ENCODE measurements at regions not wholly inside any gene's neighbourhood (a gene's known extent, or its start where the extent isn't known, plus 50 kb on each side); places are given as distances from the start of the nearest gene placed in this dataset.
"Not testable (repeated sequence)": the region's sequence is repeated elsewhere in the genome, so short reads cannot be mapped to it uniquely, and the experiment has no call there.

DNA sequence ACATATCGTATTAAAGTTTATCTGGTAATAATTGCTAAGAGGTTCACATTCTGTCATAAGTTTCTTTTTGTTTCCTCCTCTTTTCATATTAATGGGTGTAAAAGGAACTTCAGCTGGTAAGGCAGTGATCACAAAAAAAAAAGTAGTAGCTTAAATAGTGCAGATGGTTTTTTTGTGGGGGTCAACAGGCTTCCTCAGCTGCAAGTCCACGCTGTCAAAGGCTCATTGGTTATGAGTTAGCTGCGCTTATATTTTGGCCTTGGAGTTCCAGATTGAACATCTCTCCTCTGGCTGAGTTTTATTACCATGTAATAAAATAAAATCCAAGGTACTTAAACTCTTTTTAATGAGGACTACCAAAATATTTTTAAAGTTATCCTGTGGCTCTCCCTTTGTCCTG lies 277.0 kb upstream of the ZEB2 start:
- DNase-seq: no peak

DNA sequence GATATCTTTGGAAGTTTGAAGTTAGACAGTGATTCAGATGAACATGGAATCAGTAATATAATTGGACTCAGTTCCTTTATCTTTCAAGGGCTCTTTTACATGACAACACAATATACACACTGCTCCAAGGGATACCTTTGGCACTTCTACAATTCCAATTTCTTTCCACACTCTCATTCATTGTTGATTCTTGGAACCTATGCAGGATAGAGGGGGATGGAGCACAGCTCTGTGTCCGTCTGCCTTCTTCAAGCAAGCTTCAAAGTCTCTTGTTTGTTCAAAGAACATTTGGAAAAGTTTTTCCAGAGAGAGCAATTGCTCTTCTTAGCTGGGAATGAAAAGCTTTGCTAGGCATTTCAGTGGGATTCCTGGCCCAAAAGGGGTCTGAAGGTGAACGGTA lies 276.2 kb upstream of the ZEB2 start:
- no peak for DNase-seq

DNA sequence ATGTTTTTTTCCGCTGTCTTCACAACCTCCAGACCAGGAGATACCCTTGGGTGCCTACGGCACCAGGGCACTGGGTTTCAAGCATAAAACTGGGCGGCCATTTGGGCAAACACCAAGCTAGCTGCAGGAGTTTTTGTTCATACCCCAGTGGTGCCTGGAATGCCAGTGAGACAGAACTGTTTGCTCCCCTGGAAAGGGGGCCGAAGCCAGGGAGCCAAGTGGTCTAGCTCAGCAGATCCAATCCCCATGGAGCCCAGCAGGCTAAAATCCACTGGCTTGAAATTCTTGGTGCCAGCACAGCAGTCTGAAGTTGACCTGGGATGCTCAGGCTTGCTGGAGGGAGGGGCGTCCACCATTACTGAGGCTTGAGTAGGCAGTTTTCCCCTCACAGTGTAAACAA lies 265.3 kb upstream of the ZEB2 start:
- no peak for DNase-seq

DNA sequence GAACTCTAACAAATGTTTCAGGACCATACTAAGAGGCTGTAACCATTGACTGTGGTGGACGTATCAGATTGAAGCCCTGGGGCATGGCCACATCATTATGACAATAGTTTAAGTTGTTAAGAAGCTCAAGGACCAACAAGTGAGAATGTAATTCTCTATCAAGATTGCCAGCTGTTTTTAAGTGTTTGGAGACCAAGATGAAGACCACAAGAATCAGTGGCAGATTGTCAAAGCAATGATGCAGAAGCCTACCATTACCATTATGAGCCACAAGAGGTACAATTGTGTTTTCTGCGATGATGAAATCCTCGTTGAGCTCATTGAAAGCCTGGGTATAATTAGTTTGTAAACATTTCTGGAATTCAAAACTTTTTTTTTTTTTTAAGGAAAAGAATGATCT lies 261.1 kb upstream of the ZEB2 start:
- DNase-seq: no peak

DNA sequence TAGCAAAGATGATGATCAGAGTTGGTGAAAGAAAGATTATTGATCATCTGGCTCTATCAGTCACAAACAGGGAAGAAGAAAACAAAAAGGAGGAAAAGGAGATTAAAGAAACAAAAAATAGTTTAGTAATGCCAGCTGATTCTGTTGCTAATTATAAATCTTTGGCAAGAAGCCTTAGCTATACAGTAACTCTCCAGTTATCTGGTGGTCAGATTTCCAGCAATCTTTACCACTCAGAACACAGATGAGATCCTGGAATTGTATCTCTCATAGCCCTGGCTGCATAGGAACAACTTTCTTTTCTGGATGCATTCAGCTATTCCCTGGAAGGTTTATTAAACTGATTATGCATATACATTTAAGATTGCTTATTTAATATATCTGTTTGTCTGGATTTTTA lies 256.8 kb upstream of the ZEB2 start:
- DNase-seq: no peak

DNA sequence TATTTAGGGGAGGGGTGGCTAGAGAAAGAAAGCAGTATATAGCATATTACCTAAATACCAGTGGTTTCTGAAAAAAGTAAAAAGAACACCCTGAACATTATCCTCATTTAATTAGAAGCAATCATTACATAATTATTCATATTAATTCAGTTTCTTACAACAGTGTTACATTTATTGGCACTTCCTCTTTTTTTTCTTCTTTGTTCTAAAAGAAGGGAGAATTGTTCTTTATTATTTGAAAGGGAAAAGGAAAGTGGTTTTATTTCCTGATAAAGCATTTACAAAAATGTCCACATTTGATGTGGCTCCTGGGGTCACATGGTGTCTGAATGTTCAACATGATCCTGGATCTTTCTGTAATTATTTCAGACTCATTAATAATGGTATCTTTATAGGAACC lies 254.9 kb upstream of the ZEB2 start:
- peak in 2 of 3 donors; percentile 36 to 50 for DNase-seq

DNA sequence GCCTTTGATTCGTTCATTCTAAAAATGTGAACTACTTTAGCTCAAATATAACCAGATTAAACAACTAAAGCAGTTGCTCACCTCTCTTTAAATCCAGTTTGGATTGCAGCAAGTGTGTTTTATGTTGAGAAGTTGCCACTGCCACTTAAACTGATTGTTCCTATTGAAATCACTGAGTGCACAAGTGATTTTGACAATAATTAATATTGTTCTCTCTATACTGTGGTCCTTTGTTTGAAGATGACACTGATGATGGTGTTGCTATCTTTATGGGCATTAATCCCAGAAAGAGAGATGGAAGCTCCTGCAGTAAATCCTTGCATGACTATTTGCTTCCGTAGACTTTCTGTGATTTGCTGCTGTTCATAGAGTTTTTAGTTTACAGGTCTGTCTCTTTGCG lies 251.4 kb upstream of the ZEB2 start:
- DNase-seq: no peak

DNA sequence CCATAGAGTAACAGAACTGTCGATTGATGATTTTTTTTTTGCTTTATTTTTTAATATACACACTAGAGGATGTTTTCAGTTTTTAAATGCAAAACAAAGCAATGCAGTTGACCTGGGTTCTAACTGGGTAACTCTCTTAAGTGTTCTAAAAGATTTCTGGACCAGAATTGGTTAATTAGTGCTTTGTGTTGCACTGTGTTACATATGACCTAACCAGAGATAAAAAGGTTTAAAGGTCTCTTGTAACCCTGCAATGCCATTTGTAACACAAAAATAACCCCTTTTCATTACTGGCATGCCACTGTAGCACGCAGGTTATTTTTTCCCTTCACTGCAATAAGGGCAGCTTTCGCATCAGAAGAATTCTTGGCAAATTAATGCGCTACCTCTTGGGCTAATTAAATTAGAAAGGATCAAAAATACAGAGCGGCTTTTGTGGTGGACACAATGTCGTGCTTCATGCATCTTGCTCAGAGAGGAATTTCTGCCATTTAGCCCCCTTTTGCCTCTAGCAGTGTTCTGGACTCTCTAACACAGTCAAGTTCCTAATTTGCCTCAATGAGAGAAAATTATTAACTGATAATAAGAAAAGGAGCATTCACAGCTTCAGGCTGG lies 250.8 kb upstream of the ZEB2 start:
- no peak for DNase-seq

DNA sequence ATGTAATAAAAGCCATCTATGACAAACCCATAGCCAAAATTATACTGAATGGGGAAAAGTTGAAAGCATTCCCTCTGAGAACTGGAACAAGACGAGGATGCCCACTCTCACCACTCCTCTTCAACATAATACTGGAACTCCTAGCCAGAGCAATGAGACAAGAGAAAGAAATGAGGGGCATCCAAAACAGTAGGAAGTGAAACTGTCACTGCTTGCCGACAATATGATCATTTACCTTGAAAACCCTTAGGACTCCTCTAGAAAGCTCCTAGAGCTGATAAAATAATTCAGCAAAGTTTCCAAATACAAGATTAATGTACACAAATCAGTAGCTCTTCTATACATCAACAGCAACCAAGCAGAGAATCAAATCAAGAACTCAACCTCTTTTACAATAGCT lies 241.0 kb upstream of the ZEB2 start:
- not testable (repeated sequence) for DNase-seq

DNA sequence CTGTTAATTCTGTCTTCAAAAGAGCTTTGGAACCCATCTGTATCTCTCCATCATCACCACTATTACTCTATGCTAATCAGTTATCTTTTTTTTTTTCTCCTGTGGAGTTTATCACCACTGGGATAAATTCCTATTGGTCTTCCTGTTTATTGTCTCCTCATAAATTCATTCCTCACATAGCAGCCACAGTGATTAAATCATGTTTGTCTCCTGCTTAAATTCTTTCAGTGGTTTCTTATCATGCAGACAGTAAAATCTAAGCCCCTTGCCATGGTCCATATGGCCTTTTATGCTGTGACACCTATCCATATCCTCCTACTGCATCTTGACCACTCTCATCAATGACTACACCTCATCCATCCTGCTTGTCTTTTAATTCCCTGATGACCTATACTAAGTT lies 239.8 kb upstream of the ZEB2 start:
- DNase-seq: no peak

DNA sequence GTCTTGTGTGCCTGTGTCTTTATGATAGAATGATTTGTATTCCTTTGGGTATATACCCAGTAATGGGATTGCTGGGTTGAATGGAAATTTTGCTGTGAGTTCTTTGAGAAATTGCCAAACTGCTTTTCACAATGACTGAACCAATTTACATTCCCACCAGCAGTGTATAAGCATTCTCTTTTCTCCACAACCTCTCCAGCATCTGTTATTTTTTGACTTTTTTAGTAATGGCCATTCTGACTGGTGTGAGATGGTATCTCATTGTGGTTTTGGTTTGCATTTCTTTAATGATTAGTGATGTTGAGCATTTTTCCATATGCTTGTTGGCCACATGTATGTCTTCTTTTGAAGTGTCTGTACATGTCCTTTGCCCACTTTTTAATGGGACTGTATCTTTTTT lies 238.3 kb upstream of the ZEB2 start:
- not testable (repeated sequence) for DNase-seq

DNA sequence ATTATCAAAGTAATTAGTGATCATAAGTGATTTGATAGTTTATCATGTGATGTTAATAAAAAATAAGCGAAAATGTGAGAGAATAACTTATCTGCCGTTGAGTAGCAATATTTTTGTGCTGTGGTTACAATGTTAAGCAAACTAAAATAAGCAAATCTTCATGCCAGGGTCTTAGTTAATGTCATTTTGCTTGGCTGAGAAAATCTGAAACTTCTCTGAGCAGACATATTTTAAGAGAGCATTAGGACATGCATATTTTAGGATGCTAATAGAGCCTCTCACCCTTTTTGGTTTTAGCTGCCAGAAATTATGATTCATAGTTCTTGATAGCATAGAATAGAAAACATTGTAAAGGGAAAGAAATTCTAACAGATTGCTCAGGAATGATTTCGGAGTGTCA lies 233.5 kb upstream of the ZEB2 start:
- DNase-seq: no peak

DNA sequence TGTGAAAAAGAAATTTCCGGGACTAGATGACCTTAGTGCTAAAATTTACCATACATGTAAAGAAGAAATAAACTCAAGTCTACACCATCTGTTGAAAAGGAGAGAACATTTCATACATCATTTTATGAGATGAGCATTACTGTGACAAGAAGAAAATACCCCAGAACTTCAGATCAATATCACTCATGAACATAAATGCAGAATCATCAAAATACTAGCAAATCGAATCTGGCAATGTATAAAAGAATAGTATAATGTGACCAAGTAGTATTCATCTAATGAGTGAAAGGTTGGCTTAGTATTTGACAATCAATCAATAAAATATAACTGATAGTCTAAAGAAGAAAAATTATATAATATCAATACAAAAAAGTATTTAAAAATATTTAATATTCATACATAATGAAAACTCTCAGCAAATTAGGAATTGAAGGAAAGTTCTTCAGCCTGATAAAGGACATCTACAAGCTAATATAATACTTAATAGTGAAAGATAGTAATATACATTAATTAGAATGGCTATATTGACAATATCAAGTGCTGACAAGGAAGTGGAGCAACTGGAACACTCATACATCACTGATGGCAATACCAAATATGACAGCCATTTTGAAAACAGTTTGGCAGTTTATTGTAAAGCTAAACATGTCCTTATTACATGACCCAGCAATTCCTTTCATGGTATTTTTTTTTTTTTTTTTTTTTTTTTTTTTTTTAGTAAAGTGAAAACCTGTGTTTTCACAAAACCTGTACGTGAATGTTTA lies 231.4 kb upstream of the ZEB2 start:
- no peak for DNase-seq

DNA sequence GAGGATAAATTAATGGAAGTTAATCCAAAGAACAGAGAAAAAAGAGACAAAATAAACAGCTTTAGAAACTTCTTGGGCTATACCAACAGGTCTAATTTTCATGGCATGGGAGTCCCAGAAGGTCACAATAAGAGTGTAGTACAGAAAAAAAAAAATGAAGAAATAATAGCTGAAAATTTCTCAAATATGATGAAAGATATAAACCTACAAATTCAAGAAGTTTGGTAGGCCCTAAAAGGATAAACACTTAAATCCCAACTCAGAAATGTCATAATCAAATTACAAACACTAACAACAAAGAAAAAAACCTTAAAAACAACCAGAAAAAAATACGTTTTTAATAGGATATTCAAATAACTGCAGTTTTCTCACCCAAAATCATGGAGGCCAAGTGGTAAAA lies 229.3 kb upstream of the ZEB2 start:
- DNase-seq: no peak

DNA sequence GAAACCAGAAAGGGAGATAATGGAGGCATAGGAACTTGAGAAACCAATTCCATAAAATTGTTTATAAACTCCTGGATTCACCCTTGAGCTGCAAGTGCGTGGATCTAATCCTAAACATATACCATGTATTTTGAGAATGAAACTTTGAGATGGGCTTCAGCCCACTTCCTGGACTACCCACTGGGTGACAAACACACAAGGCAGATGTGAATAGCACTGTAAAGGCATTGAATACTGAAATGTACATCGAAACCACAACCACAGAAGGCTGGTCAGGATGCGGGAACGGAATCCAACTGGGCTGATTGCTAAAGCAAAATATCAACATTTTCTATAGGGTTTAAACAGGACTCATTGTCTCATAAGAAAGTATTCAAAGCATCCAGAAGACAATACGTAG lies 228.5 kb upstream of the ZEB2 start:
- no peak for DNase-seq

DNA sequence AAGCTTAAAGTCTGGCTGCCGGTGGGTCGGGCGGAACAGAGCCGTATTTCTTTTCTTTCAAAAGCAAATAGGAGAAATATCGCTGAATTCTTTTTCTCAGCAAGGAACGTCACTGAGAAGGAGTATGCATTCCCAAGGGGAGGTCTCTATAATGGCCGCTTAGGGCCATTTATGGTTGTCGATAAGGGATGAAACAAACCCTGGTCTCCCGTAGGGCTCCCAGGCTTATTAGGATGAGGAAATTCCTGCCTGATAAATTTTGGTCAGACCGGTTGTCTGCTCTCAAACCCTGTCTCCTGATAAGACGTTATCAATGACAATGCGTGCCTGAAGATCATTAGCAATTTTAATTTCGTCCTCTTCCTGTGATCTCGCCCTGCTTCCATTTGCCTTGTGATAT lies 227.7 kb upstream of the ZEB2 start:
- no peak for DNase-seq

DNA sequence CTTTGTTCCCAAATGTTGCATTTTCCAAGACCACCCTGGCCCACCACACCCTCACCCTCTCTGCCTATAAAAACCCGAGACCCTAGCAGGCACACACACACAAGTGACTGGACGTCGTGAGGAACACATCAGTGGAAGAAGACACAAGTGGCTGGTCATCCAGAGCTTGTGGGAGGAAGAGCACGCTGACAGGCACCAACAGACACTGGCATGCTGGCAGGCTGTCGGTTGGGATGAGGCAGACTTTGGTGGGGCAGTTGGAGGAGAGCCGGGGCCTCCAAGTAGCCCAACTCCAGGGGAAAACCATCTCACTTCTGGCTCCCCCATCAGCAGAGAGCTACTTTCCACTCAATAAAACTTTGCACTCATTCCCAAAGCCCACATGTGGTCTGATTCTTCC lies 225.5 kb upstream of the ZEB2 start:
- DNase-seq: no peak

DNA sequence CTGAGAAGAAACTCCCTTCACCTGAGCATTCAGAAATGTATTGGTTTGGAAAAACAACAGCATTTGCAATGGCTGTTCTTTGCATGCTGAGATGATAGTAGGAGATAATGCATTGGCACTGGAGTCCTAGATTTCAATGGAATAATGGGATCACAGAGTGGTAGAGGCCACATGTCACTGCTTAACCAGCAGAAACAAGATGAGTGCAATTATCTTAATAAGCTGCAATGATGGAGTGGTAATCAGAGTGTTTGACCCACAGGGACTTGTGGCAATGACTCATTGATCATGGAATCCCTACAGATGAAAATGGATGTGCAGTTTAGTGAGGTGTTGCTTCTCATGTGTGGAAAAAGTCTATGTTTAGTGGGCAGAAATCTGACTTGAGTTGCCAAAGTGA lies 218.8 kb upstream of the ZEB2 start:
- no peak for DNase-seq

DNA sequence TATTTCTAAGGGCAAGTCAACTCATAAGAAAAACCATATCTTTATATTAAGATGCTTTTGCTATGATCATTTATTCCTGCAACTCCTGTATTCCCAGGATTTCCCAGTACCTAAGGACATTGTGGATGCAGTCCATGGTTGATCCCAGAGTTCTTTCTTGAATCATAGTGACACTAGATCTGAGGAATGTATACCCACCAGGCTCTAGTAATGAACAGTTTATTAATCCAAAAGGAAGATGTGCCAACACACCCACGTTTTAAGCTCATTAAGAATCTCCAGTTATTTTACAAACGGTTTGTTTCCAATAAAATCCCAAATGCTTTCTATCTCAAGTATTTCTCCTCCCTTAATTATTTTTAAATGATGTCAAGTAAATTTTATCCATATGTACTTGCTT lies 210.8 kb upstream of the ZEB2 start:
- no peak for DNase-seq

DNA sequence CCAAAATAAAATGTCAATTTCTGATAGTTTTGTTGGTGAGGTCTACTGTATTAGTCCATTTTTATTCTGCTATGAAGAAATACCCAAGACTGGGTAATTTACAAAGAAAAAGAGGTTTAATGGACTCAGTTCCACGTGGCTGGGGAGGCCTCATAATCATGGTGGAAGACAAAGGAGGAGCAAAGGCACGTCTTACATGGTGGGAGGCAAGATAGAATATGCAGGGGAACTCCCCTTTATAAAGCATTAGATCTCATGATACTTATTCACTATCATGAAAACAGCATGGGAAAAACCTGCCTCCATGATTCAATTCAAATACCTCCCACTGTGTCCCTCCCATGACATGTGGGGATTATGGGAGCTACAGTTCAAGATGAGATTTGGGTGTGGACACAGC lies 204.5 kb upstream of the ZEB2 start:
- peak in 1 of 3 donors; percentile 21 for DNase-seq

DNA sequence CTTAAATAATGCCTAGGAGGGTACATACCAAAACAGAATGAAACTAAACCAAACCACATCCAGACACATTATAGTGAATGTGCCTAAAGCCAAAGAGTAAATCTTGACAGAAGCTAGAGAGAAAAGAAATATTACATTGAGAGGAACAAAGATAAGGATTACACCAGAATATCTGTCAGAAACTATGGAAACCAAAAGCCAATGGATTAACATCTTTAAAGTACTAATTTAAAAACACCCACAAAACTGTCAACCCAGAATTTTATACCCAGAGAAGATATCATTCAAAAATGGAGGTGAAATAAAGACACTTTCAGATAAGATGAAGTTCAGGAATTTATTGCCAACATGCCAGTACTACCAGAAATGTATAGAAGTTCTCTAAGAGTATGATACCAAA lies 198.5 kb upstream of the ZEB2 start:
- no peak for DNase-seq

DNA sequence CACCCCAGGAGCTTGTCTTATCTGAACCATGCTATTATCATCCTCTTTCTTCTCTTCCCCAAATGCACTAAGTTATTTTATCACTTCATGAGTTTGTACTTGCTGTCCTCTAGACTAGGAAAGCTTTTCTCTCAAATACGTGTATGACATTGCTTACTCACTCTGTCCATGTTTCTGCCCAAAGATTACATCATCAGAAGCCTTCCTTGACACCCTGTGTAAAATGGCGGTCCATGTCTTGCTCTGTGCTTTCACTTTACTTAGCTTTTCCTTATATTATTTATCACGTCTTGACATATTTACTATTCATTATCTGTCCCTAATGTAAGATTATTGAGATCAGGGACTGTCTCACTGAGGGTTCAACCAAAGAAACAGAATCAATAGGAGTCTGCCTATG lies 196.1 kb upstream of the ZEB2 start:
- no peak for DNase-seq

DNA sequence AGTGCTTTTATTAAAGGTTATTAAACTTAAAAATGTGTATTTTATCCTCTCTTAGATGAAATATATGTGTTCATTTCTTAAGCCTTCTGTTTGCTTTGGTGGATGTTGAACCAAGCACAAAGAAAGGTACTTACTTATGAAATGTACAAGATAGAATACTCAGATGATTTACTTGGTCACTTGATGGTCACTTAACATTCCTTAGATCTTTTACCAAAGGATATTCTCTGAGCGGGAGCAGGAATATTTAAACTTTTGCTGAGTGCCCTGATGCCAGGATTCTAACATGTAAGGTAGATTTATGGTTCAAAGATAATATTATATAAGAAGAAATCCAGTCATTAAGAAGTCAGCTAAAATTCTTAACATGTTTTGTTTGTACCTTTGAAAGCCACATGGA lies 193.5 kb upstream of the ZEB2 start:
- no peak for DNase-seq

DNA sequence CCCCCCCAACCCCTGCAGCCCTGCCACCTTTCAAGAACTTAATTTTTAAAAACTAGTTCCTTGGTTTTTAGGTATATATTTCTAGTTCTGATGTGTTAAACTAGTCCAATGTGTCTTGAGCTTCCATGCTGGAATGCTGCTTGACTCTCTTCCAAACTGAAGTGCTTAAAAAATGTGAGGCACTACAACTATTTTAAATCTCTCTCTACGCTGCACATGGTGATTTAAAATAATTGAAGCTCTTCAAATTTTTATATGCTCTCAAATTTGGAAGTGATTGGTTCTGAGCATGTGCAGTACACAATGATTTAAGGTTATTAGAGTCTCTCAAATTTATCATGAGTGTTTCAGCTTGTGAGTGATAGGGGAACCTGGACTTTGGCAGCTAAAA lies 192.6 kb upstream of the ZEB2 start:
- DNase-seq: no peak

All from suppressor macrophage treated with lipopolysaccharide for 1 hour (primary cell).